Skin of body (tissue), 1 donor: ENCODE measurements at regions not wholly inside any gene's neighbourhood (a gene's known extent, or its start where the extent isn't known, plus 50 kb on each side); places are given as distances from the start of the nearest gene placed in this dataset.
"Not testable (repeated sequence)": the region's sequence is repeated elsewhere in the genome, so short reads cannot be mapped to it uniquely, and the experiment has no call there.

Source experiments
- DNase-seq: peaks from one replicate; lab custom pipeline; 2025; lab: John Stamatoyannopoulos, UW

GRCh38 chr4:149047368-149047767, 605.2 kb upstream of the NR3C2 start:
- no peak for DNase-seq

GRCh38 chr4:149045731-149046130, 603.5 kb upstream of the NR3C2 start:
- no peak for DNase-seq

- DNase-seq: not testable (repeated sequence)
Measured at GRCh38 chr4:149039786-149040185, 597.6 kb upstream of the NR3C2 start.

- no peak for DNase-seq
Measured at GRCh38 chr4:149031399-149031798, 589.2 kb upstream of the NR3C2 start.

GRCh38 chr4:149029056-149029651, 586.9 kb upstream of the NR3C2 start:
- DNase-seq: no peak

- no peak for DNase-seq
Measured at GRCh38 chr4:149026696-149027095, 584.5 kb upstream of the NR3C2 start.

GRCh38 chr4:149017002-149017734, 575.0 kb upstream of the NR3C2 start:
- no peak for DNase-seq

GRCh38 chr4:149009223-149009622, 567.0 kb upstream of the NR3C2 start:
- no peak for DNase-seq

GRCh38 chr4:149008415-149009025, 566.3 kb upstream of the NR3C2 start:
- no peak for DNase-seq

- DNase-seq: no peak
Measured at GRCh38 chr4:149005191-149005590, 563.0 kb upstream of the NR3C2 start.

GRCh38 chr4:148999924-149000323, 557.7 kb upstream of the NR3C2 start:
- DNase-seq: no peak

- DNase-seq: no peak
Measured at GRCh38 chr4:148998719-148999118, 556.5 kb upstream of the NR3C2 start.

GRCh38 chr4:148986951-148987350, 544.7 kb upstream of the NR3C2 start:
- peak; percentile 1 for DNase-seq

- DNase-seq: no peak
Measured at GRCh38 chr4:148984951-148985350, 542.7 kb upstream of the NR3C2 start.

GRCh38 chr4:148982200-148982599, 540.0 kb upstream of the NR3C2 start:
- no peak for DNase-seq

- DNase-seq: no peak
Measured at GRCh38 chr4:148980782-148981480, 538.7 kb upstream of the NR3C2 start.

GRCh38 chr4:148978301-148978700, 536.1 kb upstream of the NR3C2 start:
- no peak for DNase-seq

- no peak for DNase-seq
Measured at GRCh38 chr4:148975464-148975863, 533.2 kb upstream of the NR3C2 start.

GRCh38 chr4:148965080-148965479, 522.9 kb upstream of the NR3C2 start:
- no peak for DNase-seq

- DNase-seq: no peak
Measured at GRCh38 chr4:148964456-148964855, 522.2 kb upstream of the NR3C2 start.

GRCh38 chr4:148962539-148963290, 520.5 kb upstream of the NR3C2 start:
- DNase-seq: no peak

GRCh38 chr4:148961526-148961925, 519.3 kb upstream of the NR3C2 start:
- DNase-seq: no peak
